22Rv1 (cell line): ENCODE measurements at regions not wholly inside any gene's neighbourhood (a gene's known extent, or its start where the extent isn't known, plus 50 kb on each side); places are given as distances from the start of the nearest gene placed in this dataset.

ENCODE experiments used
- H3K27ac ChIP-seq: fragments of 450-650 bp; 2 replicates; pipeline ENCODE4 v1.5.1; 2017
- ZFX ChIP-seq: fragments of 450-650 bp; IDR thresholded peaks from 2 replicates; pipeline ENCODE4 v1.6.1; 2017; ENCODE audit warnings: antibody characterized with exemption, borderline replicate concordance
- TF ChIP-seq, protein P1 (sequence below): fragments of 450-650 bp; IDR thresholded peaks from 2 replicates; pipeline ENCODE4 v1.5.1; 2017; ENCODE audit warnings: mild to moderate bottlenecking

DNA sequence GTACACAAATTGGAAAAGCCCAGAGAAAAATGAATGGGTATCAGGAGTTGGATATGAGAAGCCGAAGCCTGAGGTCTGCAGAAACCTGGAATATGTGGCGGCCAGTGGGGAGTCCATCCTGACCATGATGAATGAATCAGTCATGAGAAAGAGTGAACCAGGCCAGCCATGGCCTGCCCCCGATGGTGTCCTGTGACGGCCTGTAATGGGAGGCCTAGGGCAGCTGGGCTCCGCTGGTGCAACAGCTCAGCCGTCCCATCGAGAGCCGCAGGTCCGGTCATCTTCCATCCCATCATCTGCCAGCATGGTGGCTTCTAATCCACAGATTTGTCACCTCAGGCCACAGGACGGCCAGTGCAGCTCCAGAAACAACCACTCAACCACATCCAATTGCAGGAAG lies 116.4 kb downstream of the PDCL3 start:
- no peak overlapping the region for H3K27ac ChIP-seq
- TF ChIP-seq, protein P1, sequence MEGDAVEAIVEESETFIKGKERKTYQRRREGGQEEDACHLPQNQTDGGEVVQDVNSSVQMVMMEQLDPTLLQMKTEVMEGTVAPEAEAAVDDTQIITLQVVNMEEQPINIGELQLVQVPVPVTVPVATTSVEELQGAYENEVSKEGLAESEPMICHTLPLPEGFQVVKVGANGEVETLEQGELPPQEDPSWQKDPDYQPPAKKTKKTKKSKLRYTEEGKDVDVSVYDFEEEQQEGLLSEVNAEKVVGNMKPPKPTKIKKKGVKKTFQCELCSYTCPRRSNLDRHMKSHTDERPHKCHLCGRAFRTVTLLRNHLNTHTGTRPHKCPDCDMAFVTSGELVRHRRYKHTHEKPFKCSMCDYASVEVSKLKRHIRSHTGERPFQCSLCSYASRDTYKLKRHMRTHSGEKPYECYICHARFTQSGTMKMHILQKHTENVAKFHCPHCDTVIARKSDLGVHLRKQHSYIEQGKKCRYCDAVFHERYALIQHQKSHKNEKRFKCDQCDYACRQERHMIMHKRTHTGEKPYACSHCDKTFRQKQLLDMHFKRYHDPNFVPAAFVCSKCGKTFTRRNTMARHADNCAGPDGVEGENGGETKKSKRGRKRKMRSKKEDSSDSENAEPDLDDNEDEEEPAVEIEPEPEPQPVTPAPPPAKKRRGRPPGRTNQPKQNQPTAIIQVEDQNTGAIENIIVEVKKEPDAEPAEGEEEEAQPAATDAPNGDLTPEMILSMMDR, result no peak

DNA sequence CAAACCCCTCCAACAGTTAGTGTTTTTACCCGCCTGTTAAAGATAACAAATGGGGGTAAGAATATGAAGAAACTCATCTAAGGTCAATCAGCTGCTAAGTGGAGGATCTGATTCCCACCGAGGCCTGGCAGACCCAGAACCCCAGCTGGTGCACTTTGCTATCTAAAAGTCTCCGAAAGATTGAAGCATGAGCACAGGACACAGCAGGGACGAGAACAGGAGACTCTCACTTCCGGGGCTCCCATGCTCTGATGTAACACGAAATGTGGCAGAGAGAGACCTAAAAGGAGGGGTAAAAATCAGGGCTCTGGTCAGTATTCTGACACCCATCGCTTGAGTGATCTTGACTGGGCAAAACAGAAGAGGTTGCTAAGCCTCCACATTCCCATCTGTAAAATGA lies 119.7 kb downstream of the PDCL3 start:
- TF ChIP-seq, protein P1, result no peak
- no peak for TF ChIP-seq ZFX
- no peak overlapping the region for H3K27ac ChIP-seq

DNA sequence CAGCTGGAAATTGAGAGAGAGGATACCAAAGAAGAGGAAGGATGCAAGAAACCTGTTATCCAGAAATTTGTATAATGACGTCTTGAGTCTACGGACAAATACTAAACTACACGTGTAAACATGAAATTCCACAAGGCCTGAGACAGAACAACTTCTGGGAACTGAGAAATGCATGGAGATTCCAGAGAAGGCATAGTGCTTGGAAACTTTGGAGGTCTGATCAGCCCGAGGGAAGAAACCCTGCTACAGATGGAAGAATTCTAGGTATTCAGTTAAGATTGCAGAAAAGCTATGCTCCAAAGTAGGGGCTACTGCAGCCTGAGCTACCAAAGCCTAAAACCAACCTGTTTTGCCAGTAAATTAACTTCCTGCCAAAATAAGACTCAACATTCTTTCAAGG lies 120.4 kb downstream of the PDCL3 start:
- no peak overlapping the region for H3K27ac ChIP-seq
- no peak for TF ChIP-seq ZFX
- TF ChIP-seq, protein P1, result no peak

DNA sequence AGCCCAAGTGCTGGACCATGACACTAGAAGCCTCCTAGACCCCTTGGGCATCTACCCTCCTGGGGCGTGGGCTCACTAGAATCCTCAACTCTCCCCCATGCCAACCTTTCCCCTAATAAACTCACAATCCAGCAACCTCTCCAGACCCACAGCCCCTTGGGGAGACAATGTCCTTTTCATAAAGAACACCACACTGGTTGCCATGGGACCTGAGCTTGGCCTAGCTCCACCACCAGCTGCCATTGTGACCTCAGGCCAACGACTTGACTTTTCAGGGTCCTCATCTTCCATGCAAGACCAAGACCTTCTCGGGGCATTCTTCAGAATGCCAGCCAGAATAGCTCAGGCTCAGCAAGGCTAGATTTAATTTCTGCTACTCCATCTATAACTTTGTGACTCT lies 128.1 kb upstream of the NPAS2 start:
- no peak for TF ChIP-seq ZFX
- TF ChIP-seq, protein P1, result no peak
- H3K27ac ChIP-seq, result no peak overlapping the region

DNA sequence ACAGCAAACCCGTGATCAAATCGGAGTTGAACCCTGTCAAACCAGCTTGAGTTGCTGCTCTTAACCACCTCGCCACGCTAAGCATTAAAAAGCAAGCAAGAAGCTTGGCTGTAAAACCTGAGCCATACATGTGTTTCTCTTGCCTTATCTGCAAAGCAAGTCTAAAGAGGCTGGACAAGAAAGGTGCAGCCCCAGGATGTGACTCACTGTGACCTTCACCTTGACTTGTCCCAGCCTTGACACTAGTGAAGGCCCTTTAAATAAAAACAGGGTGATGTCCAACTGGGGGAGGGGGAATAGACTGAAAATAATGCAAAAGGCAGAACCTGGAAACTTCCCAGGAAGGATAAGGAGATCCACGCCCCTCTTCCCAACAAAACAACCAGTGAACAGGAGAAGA lies 127.6 kb upstream of the NPAS2 start:
- H3K27ac ChIP-seq, result no peak overlapping the region
- TF ChIP-seq ZFX, result no peak
- TF ChIP-seq, protein P1, result no peak

DNA sequence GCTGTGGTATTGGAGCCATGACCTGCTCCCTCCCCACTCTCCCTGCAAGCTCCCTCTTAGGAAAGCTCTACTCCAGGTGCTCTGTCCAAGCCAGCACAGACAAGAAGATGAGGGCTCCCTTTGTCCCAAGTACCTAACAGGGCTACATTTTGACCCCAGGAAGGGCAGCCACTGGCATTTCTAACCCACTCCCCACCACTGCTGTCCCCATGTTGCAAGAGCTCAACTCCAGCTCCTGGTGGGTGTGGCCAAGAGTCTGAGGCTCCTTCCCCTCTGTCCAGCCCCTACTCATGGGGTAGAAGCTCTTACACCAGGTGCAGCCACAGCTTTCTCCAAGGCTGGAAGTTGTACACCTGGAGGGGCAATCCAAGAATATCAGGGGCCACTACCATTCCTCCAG lies 127.0 kb upstream of the NPAS2 start:
- no peak overlapping the region for H3K27ac ChIP-seq
- TF ChIP-seq, protein P1, result no peak
- no peak for TF ChIP-seq ZFX

DNA sequence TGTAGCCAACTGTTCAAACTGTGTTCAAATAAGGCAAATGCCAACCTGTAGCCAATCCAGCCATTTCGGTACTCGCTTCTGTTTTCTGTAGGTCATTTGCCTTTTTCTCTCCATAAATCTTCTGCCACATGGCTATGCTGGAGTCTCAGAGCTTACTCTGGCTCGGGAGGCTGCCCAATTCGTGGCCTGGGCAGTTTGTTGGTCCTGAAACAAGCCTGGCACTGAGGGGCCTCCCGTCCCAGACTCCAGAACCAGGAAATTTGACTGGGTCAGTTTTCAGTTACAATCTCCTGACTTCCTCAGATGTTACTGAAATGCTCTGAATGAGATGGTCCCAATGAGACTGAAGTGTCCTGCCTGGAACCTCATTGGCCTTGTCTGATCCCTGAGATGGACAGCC lies 120.8 kb upstream of the NPAS2 start:
- TF ChIP-seq ZFX, result no peak
- TF ChIP-seq, protein P1, result no peak
- no peak overlapping the region for H3K27ac ChIP-seq
